ENCODE measurements at regions not wholly inside any gene's neighbourhood (a gene's known extent, or its start where the extent isn't known, plus 50 kb on each side); places are given as distances from the start of the nearest gene placed in this dataset.

DNA sequence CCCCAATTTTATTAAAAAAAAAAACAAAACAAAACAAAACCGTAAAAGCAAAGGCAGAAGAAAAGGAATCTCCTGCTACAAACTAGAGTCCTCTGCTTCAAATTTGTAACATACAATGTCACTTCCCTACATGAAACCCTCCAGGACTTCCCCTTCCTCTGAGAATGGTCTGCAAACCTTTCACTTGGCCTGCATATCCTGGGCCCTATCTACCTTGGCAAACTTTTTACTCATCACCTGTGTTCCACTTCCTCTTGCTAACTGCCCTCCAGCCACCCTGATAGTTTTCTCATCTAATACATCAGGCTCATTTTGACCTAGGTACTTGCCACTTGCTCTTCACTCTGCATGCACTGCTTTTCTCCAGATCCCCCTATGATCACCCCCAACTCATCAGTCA, 255.5 kb downstream of the ETAA1 start:
- H3K27me3 ChIP-seq: no peaks in the 10 kb centered on the region
- DNase-seq: no peak
- H3K9me3 ChIP-seq: peaks cover 0 to 5% (median 0%) of the 10 kb centered on the region in 11 donors
- intact Hi-C loops (cut with DNase I): loop anchor here in 6 of 10 donors (5.0 to 10.0 kb wide), 10 partner anchors 190 to 1220 kb away; partner anchors contain the start of gene MEIS1 (in 2 of the 6)
- ATAC-seq: no peak
- peaks cover 6 to 28% (median 23%) of the 10 kb centered on the region in 9 donors for H3K4me1 ChIP-seq
- H3K27ac ChIP-seq: no peak overlapping the region
- H3K4me3 ChIP-seq: no peak overlapping the region
- no peak for TF ChIP-seq CTCF (IDR thresholded peaks at IDR 0.05)
- 82 to 95% methylated on average over 1 of the region's 1 CpG for WGBS, 2 donors
- no peaks in the 10 kb centered on the region for H3K36me3 ChIP-seq

- H3K27me3 ChIP-seq: no peaks in the 10 kb centered on the region
- no peaks in the 10 kb centered on the region for H3K36me3 ChIP-seq
- H3K4me1 ChIP-seq: no peaks in the 10 kb centered on the region
- intact Hi-C loops (cut with DNase I): loop anchor here in 3 of 10 donors (10.0 kb wide), 3 partner anchors 188 to 1082 kb away; no protein-coding TSS in a partner anchor
- no peak overlapping the region for H3K4me3 ChIP-seq
- TF ChIP-seq CTCF (IDR thresholded peaks at IDR 0.05): no peak
- H3K9me3 ChIP-seq: peaks cover 0 to 15% (median 0%) of the 10 kb centered on the region in 11 donors
- DNase-seq (no peak), ATAC-seq (no peak)
- WGBS, 2 donors: 67 to 70% methylated on average over 4 of the region's 4 CpGs
- H3K27ac ChIP-seq: no peak overlapping the region
Observed at GRCh38 chr2:67656875-67657274, 259.7 kb downstream of the ETAA1 start.

GRCh38 chr2:67658820-67659219, 261.7 kb downstream of the ETAA1 start:
- ATAC-seq (no peak), DNase-seq (no peak)
- no peak for TF ChIP-seq CTCF (IDR thresholded peaks at IDR 0.05)
- Histone ChIP-seq H3K27ac (no peak overlapping the region), H3K4me3 (no peak overlapping the region), H3K27me3 (no peaks in the 10 kb centered on the region), H3K4me1 (no peaks in the 10 kb centered on the region), H3K36me3 (no peaks in the 10 kb centered on the region), H3K9me3 (peaks cover 0 to 15% (median 0%) of the 10 kb centered on the region in 11 donors)
- intact Hi-C loops (cut with DNase I): loop anchor here in 3 of 10 donors (10.0 kb wide), 3 partner anchors 186 to 1084 kb away; no protein-coding TSS in a partner anchor

DNA sequence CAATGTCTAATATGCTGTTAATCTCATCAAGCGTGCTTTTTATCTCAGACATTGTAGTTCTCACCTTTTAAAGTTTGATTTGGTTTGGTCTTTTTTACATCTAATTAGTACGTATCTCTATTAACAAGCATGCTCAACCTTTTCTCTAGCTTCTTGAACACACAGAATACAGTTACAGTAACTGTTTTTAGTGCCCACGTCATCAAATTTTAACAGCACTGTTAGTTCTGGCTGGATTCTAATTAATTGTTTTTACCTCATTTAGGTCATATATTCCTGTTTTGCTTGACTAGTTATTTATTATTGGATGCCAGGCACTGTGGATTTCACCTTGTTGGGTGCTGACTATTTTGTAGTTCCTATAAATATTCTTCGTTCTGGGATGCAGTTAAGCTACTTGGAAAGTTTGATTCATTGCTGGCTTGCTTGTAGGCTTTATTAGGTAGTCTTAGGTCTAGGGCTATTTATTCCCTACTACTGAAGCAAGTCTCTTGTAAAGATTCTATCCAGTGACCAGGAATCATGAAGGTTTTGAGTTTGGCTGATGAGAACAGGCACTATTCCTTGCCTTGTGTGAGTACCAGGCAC, 263.0 kb downstream of the ETAA1 start:
- ATAC-seq (no peak), DNase-seq (no peak)
- intact Hi-C loops (cut with DNase I): loop anchor here in 2 of 10 donors (10.0 kb wide), 1 partner anchor 185 kb away; no protein-coding TSS in a partner anchor
- no peaks in the 10 kb centered on the region for H3K4me1 ChIP-seq
- H3K27ac ChIP-seq: no peak overlapping the region
- peaks cover 0 to 15% (median 0%) of the 10 kb centered on the region in 11 donors for H3K9me3 ChIP-seq
- 87 to 91% methylated on average over 4 of the region's 4 CpGs for WGBS, 2 donors
- H3K4me3 ChIP-seq: no peak overlapping the region
- TF ChIP-seq CTCF (IDR thresholded peaks at IDR 0.05): no peak
- H3K36me3 ChIP-seq: no peaks in the 10 kb centered on the region
- no peaks in the 10 kb centered on the region for H3K27me3 ChIP-seq

Measured in heart right ventricle (tissue), 16 donors.